ENCODE measurements at regions not wholly inside any gene's neighbourhood (a gene's known extent, or its start where the extent isn't known, plus 50 kb on each side); places are given as distances from the start of the nearest gene placed in this dataset.

DNA sequence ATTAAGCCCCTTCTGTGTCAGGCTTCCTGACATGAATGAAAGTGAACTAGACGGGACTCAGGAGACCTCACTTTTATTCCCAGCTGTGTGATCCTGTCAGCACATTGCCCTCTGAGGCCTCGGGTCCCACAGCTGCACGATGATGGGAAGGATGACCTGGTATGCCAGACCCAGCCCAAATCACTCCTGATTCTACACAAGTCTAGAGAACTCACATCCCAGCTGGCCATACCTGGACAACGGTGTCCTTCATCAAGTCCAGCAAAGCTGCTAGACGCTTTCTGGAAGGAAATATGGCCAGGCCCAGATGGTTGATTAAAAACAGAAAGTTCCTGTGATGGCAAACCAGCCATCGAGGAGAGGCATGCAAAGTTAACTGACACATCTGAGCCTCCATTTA lies 118.0 kb upstream of the FSTL4 start:
- 70 to 90% methylated on average over 6 of the region's 6 CpGs for WGBS, 2 donors
- TF ChIP-seq EP300 (IDR thresholded peaks at IDR 0.05) (no peak), POLR2A (IDR thresholded peaks at IDR 0.05) (no peak)
- TF ChIP-seq, protein P1, sequence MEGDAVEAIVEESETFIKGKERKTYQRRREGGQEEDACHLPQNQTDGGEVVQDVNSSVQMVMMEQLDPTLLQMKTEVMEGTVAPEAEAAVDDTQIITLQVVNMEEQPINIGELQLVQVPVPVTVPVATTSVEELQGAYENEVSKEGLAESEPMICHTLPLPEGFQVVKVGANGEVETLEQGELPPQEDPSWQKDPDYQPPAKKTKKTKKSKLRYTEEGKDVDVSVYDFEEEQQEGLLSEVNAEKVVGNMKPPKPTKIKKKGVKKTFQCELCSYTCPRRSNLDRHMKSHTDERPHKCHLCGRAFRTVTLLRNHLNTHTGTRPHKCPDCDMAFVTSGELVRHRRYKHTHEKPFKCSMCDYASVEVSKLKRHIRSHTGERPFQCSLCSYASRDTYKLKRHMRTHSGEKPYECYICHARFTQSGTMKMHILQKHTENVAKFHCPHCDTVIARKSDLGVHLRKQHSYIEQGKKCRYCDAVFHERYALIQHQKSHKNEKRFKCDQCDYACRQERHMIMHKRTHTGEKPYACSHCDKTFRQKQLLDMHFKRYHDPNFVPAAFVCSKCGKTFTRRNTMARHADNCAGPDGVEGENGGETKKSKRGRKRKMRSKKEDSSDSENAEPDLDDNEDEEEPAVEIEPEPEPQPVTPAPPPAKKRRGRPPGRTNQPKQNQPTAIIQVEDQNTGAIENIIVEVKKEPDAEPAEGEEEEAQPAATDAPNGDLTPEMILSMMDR (IDR thresholded peaks at IDR 0.05), result no peak
- DNase-seq (ENCODE audit: low spot score in 2 of 2), result no peak
- Histone ChIP-seq H3K9me3 (peaks cover 0 to 8% (median 0%) of the 10 kb centered on the region in 4 donors), H3K27me3 (no peaks in the 10 kb centered on the region), H3K27ac (no peak overlapping the region), H3K36me3 (no peaks in the 10 kb centered on the region), H3K4me3 (no peak overlapping the region), H3K4me1 (no peaks in the 10 kb centered on the region)

DNA sequence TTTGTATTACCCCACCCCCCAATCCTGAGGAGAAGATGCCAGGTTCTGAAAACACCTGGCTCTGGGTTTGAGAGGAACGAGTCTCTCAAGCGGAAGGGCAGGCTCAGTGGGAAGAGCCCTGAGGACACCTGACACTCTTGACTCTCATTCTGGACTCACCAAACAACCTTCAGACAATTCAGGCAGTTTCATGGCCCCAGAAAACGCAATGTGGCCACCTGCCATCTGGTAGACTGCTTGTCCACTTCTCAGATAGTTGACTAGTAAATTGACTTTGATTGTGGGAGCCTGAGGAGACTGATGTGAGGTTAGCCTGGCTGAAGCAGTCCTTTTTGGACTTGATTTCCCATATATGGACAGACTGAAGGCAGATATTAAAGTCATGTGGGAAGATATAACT lies 117.5 kb upstream of the FSTL4 start:
- Histone ChIP-seq H3K4me1 (no peaks in the 10 kb centered on the region), H3K4me3 (no peak overlapping the region), H3K36me3 (no peaks in the 10 kb centered on the region), H3K27ac (no peak overlapping the region), H3K27me3 (no peaks in the 10 kb centered on the region), H3K9me3 (peaks cover 0 to 8% (median 0%) of the 10 kb centered on the region in 4 donors)
- 85 to 93% methylated on average over 3 of the region's 3 CpGs for WGBS, 2 donors
- DNase-seq (ENCODE audit: low spot score in 2 of 2), result no peak
- TF ChIP-seq, protein P1 (IDR thresholded peaks at IDR 0.05), result no peak
- TF ChIP-seq EP300 (IDR thresholded peaks at IDR 0.05) (no peak), POLR2A (IDR thresholded peaks at IDR 0.05) (no peak)

DNA sequence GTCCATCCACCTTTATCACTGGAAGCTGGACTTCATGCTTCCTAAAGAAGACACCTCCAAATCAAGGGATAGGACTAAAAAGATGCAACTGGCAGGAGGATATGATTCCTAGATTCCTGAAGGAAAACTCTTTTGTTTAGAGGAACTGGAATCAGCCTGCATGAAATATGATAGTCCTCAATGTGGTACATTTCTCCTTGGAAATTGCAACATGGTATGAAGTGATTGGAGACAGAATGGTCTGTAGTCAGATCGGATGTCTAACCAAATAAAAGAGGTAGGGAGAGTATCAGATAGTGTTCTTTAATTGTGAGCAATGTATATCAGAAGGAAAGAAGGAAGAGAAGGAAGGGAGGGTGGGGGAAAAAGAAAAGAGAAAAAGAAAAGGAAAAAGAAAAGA lies 116.1 kb upstream of the FSTL4 start:
- DNase-seq (ENCODE audit: low spot score in 2 of 2), result no peak
- 90 to 91% methylated on average over 1 of the region's 1 CpG for WGBS, 2 donors
- no peak overlapping the region for H3K4me3 ChIP-seq
- no peak overlapping the region for H3K27ac ChIP-seq
- no peaks in the 10 kb centered on the region for H3K27me3 ChIP-seq
- TF ChIP-seq EP300 (IDR thresholded peaks at IDR 0.05) (no peak), POLR2A (IDR thresholded peaks at IDR 0.05) (no peak)
- TF ChIP-seq, protein P1 (IDR thresholded peaks at IDR 0.05), result no peak
- peaks cover 0 to 8% (median 0%) of the 10 kb centered on the region in 4 donors for H3K9me3 ChIP-seq
- H3K4me1 ChIP-seq, result no peaks in the 10 kb centered on the region
- H3K36me3 ChIP-seq, result no peaks in the 10 kb centered on the region

DNA sequence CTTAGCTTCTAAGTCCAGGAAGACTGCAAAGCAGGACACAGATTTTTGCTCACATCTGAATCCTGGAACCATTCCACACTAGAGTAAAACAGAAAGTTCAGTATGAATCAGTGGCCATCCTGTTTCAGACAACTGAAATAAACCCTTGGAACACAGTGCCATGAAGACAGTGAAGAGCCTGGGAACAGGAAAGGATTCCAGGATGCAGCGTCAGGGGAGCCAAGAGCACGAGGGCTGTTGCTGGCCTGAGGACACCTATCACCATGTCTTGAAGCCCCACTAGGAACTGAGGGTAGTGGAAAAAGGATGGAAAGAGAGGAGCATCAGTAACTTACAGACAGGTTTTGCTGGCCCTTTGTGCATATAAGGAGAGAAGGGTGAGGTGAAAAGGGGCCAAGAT lies 115.3 kb upstream of the FSTL4 start:
- Histone ChIP-seq H3K4me3 (no peak overlapping the region), H3K9me3 (peaks cover 0 to 12% (median 0%) of the 10 kb centered on the region in 4 donors), H3K27ac (no peak overlapping the region), H3K4me1 (no peaks in the 10 kb centered on the region), H3K36me3 (no peaks in the 10 kb centered on the region), H3K27me3 (no peaks in the 10 kb centered on the region)
- 79 to 82% methylated on average over 2 of the region's 2 CpGs for WGBS, 2 donors
- TF ChIP-seq, protein P1 (IDR thresholded peaks at IDR 0.05), result no peak
- TF ChIP-seq EP300 (IDR thresholded peaks at IDR 0.05) (no peak), POLR2A (IDR thresholded peaks at IDR 0.05) (no peak)
- DNase-seq (ENCODE audit: low spot score in 2 of 2), result no peak

DNA sequence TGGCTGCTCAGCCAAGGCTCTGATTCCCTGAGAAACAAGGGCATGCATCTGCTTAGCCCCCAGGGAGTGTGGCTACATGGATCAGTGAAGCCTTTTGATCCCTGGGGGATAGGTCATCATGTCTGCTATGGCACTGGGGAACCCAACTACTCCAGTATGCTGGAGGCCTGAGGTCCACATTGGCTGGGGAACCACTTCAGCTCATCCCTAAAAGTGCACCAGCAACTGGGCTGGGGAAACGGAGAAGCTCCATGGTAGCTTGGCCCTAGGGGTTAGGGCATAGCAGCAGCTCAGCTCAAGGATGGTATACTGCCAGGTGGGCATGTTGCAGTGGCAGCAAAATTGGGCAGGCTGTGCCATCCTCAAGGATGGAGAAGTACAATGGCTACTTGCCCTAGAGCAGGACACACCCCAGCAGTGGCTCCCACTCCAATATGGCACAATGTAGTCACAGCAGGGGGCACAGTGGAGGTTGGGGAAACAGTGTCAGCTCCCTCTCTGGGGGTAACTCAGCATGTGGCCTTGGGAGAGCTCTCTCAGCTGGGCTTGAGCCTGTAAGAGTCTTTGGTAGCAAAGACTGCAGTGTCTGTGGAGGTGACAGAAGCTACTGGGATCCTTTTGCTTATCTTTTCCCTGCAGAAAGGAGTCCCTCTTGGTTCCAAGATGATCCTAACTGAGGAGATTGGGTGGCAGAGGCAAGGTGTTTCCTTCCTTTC lies 111.5 kb upstream of the FSTL4 start:
- H3K27me3 ChIP-seq, result no peaks in the 10 kb centered on the region
- H3K4me3 ChIP-seq, result no peak overlapping the region
- no peak overlapping the region for H3K27ac ChIP-seq
- H3K9me3 ChIP-seq, result peaks cover 0 to 27% (median 0%) of the 10 kb centered on the region in 4 donors
- H3K36me3 ChIP-seq, result no peaks in the 10 kb centered on the region
- no peak for DNase-seq (ENCODE audit: low spot score in 2 of 2)
- TF ChIP-seq EP300 (IDR thresholded peaks at IDR 0.05) (no peak), POLR2A (IDR thresholded peaks at IDR 0.05) (no peak)
- TF ChIP-seq, protein P1 (IDR thresholded peaks at IDR 0.05), result no peak
- 80 to 100% methylated on average over 1 of the region's 1 CpG for WGBS, 2 donors
- H3K4me1 ChIP-seq, result no peaks in the 10 kb centered on the region

All from tibial nerve (tissue), 4 donors.